Left renal cortex interstitium (tissue), 4 donors: ENCODE measurements at regions not wholly inside any gene's neighbourhood (a gene's known extent, or its start where the extent isn't known, plus 50 kb on each side); places are given as distances from the start of the nearest gene placed in this dataset.

Experiments used
- DNase-seq, 4 donors: peaks; one replicate each; pipeline ENCODE4 v3.0.0-alpha.2; 2013; ENCODE audit warnings: low read depth in 4 of 4, low spot score in 2 of 4, missing footprints in 1 of 4

DNA sequence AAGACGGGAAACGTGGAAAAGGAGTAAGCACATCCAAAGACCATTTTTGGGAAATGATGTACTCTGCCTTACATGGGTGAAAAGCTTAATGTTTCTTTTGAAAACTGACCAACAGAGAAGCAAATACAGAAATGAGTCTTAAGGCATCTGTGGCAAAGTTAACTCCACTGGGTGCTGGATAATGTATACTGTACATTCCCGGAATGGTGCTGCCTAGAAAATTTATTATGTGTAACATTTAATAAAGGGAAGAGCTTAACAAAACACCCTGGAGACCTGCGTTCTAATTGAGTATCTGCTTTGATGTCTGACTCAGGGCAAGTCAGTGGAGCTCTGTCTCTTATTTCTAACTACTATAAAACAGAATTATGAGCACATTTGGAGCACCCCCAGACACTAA is 230.2 kb downstream of the MID1 start:
- no peak for DNase-seq

DNA sequence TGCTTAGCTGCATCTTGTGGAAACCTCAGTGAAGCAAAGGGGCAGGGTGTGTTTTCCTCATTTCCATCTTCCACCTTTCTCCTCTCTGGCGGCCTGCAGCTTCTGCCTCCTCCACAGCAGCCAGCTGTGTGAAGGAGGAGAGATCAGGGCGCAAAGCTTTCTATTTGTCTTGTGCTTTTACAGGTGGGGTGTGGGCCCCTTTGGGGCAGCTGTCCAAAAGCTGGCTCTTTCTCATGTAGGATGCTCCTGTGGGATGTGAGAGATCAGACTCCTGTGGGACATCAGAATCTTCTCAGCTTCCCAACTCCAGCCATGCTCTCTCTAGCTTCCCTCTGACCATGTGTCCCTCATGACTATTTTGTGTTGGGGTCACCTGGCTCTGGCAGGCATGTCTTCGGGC is 227.1 kb downstream of the MID1 start:
- DNase-seq = no peak

DNA sequence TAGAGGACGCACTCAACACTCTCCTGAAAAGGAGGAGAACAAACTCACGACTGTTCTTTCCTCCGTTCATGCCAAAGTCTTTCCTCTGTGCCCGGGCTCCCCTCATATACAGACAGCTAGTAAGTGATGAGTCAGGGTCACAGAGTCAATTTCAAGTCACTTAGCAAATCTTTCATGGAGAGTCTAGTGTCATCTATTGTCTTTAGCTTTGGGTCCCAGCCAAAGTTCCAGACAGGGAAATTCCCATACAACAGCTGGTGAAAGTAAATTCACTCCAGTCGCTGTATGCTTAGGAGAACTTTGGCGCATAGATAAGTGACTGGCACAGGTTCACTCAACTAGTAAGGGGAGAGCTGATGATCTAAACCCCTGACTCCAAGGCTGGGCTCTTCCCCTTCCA is 226.5 kb downstream of the MID1 start:
- no peak for DNase-seq

DNA sequence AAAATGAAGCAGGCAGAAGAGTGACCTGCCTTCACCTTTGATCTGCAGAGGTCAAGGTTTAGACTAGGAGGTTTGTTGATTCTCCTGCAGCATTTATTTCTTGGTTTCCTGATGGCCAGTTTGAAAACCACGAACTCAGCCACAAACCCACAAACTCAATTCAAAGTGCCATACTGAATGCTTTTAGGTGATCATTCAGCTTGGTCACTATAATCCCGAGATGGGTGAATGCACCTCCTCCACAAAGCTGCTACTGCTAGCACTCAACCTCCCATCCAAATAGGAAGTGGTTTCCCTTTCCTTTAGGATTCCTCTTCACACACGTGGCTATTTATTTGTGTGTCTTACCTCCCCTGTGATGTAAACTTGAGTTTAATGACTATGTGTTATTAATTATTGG is 225.2 kb downstream of the MID1 start:
- DNase-seq = no peak
